GM12872 (cell line): ENCODE measurements at regions not wholly inside any gene's neighbourhood (a gene's known extent, or its start where the extent isn't known, plus 50 kb on each side); places are given as distances from the start of the nearest gene placed in this dataset.

ENCODE experiments used
- CTCF ChIP-seq: IDR thresholded peaks from 3 replicates; pipeline ENCODE4 v1.5.1; 2011; ENCODE audit warnings: low read depth, mild to moderate bottlenecking, low read length, moderate library complexity; ENCODE audit not compliant: insufficient read depth

- no peak for TF ChIP-seq CTCF
Observed at GRCh38 chr2:228369400-228370031, 188.0 kb upstream of the SPHKAP start.

GRCh38 chr2:228367356-228367755, 185.9 kb upstream of the SPHKAP start:
- TF ChIP-seq CTCF: no peak

DNA sequence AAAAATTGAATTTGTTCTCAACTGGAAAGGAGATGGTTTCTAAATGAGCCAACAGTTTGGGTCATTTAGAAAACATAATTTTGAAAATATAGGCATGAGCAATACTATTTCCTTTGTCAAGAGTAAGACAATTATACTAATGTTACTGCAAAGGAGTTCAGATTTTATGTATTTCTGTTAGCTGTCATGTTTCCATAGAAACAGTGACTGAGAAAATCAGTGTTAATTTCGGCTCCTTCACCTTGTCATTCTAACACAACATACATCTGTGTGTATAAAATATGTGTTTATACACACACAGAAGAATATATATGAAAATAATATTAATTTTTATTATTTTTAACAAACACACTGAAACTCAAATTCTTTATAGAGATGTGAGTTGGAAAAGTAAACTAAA, 178.0 kb upstream of the SPHKAP start:
- no peak for TF ChIP-seq CTCF

DNA sequence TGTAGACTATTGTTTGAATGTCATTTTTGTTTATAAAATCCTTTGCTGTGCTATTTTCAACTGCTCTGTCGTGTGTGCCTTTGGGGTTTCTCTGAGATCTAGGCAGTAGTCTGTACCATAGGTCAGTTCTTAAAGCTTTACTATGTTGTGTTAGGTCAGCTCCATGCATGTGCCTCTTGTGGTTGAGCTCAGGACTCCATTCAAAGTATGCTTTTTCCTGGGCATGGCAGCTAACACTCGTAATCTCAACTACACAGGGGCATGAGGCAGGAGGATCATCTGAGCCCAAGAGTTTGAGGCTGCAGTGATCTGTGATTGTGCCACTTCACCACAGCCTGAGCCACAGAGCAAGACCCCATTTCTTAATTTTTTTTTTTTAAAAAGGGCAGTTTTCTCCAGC, 174.4 kb upstream of the SPHKAP start:
- TF ChIP-seq CTCF: no peak

- TF ChIP-seq CTCF: no peak
Observed at GRCh38 chr2:228352048-228352447, 170.6 kb upstream of the SPHKAP start.

- no peak for TF ChIP-seq CTCF
Observed at GRCh38 chr2:228348516-228349064, 167.1 kb upstream of the SPHKAP start.

- TF ChIP-seq CTCF: no peak
Observed at GRCh38 chr2:228344531-228344930, 163.0 kb upstream of the SPHKAP start.
